HG03045 (cell line): ENCODE measurements at regions not wholly inside any gene's neighbourhood (a gene's known extent, or its start where the extent isn't known, plus 50 kb on each side); places are given as distances from the start of the nearest gene placed in this dataset.

Experiments used
- ATAC-seq: cut with Tn5 transposase; IDR thresholded peaks from one replicate; pipeline ENCODE4 v1.9.1; 2021; ENCODE audit warnings: mild to moderate bottlenecking, moderate library complexity; ENCODE audit not compliant: unreplicated experiment

DNA sequence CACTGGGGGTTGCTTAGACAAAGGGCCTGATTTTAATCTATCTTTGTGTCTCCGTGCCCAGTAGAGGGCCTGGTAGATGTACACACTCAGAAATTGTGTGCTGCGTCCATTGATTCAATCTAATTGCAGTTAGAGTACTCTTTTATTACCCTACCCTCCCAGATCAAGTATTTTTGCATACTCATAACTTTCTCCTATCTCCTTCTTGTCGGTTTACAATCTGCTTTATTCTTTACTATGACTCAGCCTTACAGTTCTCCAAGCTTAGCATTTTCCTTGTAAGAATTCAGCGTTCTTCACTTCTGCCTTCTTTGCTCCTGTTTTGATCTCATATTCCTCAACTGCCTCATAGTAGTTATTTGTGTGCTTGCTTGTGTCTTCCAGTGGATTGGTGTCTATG is 124.5 kb upstream of the ARRDC4 start:
- ATAC-seq = no peak

GRCh38 chr15:97837896-97838295 is 122.6 kb upstream of the ARRDC4 start:
- no peak for ATAC-seq

DNA sequence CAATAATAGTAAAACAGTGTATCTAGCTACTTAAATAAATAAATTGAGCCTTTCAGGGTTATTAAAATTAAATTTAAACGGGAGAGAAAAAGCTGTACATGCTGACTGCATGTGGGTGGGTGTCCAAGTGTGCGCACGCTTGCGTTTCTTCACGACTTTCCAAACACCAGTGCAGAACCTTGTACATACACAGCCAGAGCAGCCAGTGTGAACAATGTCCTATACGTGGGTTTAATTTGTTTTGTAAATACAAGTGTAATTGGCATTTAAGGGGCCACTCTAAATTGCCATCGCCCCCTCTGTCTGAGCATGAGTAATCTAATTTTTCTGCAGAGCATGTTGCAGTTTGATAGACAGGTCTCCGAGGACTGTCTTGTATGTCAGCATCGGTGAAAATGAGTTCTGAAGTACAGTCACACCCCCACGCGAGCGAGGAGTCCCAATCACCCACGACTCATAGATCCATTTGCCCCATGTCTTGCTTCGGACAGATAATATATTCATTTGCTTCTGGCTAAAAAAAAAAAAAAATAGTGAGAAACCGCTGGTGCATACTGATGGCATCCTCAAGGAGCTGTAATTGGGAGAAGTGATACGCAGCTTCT is 121.8 kb upstream of the ARRDC4 start:
- ATAC-seq = no peak

- no peak for ATAC-seq
These were observed 120.0 kb upstream of the ARRDC4 start for GRCh38 chr15:97840501-97840900.

DNA sequence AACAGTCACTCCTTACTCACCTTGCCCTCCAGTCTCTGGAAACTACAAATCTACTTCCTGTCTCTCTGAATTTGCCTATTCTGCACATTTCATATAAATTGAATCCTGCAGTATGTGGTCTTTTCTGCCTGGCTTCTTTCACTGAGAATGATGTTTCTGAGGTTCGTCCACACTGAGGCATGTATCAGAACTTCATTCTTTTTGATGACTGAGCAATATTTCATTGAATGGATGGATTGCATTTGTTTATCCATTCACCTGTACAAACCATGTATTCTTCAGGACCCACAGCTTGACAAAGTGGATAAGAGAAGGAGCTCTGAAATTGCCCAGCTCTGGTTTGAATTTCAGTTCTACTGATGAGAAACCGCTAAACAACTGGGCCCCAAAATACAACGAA is 118.9 kb upstream of the ARRDC4 start:
- no peak for ATAC-seq

GRCh38 chr15:97849183-97849582 is 111.3 kb upstream of the ARRDC4 start:
- ATAC-seq = no peak

DNA sequence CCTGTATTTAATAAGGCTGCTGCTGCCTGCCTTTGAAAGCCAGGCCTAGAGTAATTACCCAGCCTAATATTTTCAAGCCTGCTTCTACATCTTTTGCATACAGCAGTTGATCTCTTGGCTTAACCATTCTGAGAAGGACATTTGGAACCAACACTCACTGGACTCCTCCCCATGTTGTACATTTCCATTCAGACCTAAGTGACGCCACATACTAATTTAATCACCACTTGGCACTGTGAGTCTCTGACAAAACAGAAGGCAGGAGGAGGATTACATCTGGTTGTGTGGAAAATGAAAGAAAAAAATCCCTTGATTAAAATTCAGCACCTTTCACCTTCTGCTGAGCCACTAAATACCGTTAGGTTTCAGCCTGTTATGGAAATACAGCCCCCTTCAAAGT is 102.2 kb upstream of the ARRDC4 start:
- ATAC-seq = no peak

- no peak for ATAC-seq
These were observed 98.8 kb upstream of the ARRDC4 start for GRCh38 chr15:97861529-97862260.

DNA sequence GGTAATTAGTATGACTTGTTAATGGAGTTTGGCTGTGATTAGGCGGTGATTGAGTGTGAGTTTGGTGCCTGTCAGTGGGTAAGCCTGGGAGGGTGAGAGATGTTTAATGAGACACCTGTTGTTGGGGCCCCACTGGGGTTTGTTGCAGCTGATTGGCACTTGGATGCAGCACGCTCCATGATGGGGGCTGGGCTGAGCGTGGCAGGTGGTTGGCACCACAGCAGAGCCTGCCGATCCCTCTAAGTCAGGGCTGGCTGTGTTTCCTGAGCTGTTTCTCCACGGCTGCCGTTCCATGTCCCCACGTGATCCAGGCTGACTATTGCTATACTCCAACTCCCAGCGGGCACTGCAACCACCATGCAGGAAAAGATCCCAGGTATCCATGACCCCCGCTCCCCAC is 93.5 kb upstream of the ARRDC4 start:
- ATAC-seq = no peak

GRCh38 chr15:97867870-97868269 is 92.6 kb upstream of the ARRDC4 start:
- no peak for ATAC-seq

DNA sequence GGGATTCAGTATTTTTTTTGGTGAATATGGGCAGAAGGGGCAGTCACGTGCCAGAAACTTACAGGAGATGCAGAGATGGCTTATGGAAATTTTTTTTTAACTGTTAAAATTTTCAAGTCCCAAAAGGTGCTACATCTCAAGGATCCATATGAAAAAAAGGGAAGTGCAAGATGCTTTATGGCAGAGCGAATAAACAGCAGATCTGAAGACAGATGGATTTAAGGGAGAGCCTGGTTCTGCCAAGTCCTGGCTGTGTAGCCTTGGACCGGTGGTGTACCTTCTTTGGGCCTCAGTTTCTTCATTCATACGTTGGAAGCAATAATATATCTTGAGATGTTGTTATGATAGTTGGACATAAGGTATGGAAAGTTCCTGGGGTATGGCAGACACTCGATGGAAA is 91.5 kb upstream of the ARRDC4 start:
- ATAC-seq = no peak

GRCh38 chr15:97870771-97871170 is 89.7 kb upstream of the ARRDC4 start:
- no peak for ATAC-seq

GRCh38 chr15:97874139-97874538 is 86.4 kb upstream of the ARRDC4 start:
- no peak for ATAC-seq

DNA sequence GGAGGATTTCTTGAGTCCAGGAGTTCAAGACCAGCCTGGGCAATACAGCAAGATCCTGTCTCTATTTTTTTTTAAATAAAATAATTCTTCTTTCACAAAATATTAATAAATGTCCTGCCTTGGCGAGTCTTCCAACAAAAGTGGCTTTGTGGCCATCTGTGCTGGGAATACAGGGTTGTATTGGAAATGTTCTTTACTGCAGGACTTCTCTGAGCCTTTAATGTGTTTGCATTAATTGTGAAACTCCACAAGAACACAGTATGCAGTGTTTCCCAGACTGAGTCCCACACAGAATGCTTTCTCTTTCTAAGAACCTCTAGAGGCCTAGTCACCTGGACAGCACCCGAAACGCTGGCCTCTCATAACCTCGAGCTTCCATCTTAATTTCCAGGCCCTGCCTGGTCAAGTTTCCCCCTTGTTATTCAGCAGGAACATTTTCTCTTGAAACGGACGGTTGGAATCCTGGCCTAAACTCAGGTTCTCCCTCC is 85.4 kb upstream of the ARRDC4 start:
- ATAC-seq = no peak

DNA sequence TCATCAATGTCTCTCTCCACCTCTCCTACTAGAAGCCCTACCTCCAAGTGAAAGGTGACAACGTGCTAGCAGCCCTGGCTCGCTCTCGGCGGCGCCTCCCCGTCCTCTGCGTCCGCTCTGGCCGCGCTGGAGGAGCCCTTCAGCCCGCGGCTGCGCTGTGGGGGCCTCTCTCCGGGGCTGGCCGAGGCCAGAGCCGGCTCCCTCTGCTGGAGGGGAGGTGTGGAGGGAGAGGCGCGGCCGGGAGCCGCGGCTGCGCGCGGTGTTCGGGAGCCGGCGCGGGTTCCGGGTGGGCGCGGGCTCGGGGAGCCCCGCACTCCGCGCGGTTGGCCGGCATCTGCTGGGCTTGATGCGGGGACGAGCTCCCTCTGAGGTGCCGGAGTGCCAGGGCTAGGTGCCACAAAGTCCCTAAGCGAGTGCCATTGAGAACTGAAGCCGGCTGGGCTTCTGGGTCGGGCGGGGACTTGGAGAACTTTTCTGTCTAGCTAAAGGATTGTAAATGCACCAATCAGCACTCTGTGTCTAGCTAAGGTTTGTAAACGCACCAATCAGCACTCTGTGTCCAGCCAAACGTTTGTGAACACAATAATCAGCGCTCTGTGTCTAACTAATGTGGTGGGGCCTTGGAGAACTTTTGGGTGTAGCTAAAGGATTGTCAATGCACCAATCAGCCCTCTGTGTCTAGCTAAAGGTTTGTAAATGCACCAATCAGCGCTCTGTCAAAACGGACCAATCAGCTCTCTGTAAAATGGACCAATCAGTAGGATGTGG is 84.8 kb upstream of the ARRDC4 start:
- no peak for ATAC-seq

GRCh38 chr15:97876281-97876675 is 84.2 kb upstream of the ARRDC4 start:
- ATAC-seq = no peak

- ATAC-seq = no peak
These were observed 79.0 kb upstream of the ARRDC4 start for GRCh38 chr15:97881346-97881965.

GRCh38 chr15:97884513-97885131 is 75.9 kb upstream of the ARRDC4 start:
- ATAC-seq = no peak

DNA sequence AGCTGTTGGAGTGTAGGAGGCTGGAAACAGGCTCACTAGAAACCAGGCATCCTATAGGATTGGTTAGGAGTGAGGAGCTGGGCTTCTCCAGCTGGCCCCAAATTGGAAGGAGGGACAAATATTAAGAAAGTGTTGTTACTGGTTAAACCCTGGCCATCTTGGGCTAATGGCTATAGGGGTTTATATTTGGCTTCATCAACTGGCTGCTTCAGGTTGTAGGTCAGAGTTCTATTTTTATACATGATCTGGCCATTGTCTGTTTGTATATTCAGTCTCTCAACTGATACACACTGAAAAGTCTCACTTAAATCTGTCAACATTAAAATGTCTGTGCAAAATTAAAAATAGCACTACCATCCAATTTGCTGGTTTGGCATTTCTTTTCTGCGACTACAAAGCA is 70.2 kb upstream of the ARRDC4 start:
- ATAC-seq = no peak

DNA sequence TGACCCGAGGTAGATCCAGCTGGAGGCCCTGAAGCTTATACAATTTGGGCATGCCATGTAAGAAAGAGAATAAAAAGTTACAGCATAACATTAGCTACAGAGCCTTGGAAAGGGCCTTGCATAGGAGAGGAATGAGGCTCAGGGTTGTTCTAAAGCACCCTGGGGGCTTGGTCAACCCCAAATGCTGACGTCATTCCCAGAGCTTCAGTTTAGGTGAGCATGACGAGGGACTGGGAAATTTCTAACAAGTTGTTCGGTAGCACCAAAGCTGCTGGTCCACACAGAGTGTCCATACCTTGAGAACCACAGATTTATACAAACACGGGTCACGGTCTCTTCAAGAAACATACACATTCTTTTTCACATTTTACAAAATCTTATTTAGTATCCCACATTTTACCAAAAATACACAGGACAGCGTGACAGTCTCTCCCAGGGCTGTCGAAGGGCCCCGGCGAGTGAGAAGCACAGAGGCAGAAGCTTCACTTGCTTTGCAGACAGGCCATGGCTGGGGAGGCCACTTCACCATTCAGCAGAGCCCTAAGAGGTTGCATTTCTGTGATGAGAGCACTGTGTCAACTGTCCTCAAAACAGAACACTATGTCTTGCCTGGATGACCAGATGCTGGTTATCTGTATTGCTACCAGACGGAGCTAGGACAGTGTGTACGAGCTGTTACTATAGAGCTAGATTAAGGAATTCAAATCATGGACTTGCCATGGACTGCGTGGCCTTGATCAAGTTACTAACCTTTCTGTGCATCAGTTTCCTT is 68.2 kb upstream of the ARRDC4 start:
- no peak for ATAC-seq
